ENCODE measurements at regions not wholly inside any gene's neighbourhood (a gene's known extent, or its start where the extent isn't known, plus 50 kb on each side); places are given as distances from the start of the nearest gene placed in this dataset.

DNA sequence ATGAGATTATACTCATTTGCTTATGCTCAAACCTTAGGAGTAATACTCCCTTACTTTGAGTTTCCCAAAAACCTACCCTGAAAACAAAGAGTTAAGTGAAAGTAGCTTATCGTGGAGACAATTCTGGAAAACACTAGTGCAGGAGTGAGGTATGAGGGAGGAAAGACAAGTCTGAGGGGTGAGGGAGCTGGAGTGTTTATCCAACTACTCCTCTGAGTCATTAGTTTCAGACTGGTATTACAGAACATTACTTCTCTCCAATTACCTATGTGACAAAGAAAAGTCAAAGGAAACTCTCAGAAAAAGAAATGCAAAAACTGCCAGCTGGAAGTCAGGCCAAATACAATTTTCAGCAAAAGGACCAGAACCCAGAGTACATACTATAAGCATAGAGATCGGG is 171.1 kb upstream of the SPTLC3 start:
- TF ChIP-seq, protein P1, sequence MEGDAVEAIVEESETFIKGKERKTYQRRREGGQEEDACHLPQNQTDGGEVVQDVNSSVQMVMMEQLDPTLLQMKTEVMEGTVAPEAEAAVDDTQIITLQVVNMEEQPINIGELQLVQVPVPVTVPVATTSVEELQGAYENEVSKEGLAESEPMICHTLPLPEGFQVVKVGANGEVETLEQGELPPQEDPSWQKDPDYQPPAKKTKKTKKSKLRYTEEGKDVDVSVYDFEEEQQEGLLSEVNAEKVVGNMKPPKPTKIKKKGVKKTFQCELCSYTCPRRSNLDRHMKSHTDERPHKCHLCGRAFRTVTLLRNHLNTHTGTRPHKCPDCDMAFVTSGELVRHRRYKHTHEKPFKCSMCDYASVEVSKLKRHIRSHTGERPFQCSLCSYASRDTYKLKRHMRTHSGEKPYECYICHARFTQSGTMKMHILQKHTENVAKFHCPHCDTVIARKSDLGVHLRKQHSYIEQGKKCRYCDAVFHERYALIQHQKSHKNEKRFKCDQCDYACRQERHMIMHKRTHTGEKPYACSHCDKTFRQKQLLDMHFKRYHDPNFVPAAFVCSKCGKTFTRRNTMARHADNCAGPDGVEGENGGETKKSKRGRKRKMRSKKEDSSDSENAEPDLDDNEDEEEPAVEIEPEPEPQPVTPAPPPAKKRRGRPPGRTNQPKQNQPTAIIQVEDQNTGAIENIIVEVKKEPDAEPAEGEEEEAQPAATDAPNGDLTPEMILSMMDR (IDR thresholded peaks at IDR 0.05) = no peak
- TF ChIP-seq POLR2A (IDR thresholded peaks at IDR 0.05) = no peak
